ENCODE measurements at regions not wholly inside any gene's neighbourhood (a gene's known extent, or its start where the extent isn't known, plus 50 kb on each side); places are given as distances from the start of the nearest gene placed in this dataset.
"Not testable (repeated sequence)": the region's sequence is repeated elsewhere in the genome, so short reads cannot be mapped to it uniquely, and the experiment has no call there.

DNA sequence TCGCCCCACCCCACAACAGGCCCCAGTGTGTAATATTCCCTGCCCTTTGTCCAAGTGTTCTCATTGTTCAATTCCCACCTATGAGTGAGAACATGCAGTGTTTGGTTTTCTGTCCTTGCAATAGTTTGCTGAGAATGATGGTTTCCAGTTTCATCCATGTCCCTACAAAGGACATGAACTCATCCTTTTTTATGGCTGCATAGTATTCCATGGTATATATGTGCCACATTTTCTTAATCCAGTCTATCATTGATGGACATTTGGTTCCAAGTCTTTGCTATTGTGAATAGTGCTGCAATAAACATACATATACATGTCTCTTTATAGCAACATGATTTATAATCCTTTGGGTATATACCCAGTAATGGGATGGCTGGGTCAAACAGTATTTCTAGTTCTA lies 132.7 kb downstream of the SNX10 start:
- DNase-seq (ENCODE audit: low read depth in 1 of 2, low spot score in 1 of 2); in situ Hi-C loops (cut with HindIII; ENCODE audit: low pct_unique_long_range_greater_than_20kb, low sequenced_read_pairs): not testable (repeated sequence)

DNA sequence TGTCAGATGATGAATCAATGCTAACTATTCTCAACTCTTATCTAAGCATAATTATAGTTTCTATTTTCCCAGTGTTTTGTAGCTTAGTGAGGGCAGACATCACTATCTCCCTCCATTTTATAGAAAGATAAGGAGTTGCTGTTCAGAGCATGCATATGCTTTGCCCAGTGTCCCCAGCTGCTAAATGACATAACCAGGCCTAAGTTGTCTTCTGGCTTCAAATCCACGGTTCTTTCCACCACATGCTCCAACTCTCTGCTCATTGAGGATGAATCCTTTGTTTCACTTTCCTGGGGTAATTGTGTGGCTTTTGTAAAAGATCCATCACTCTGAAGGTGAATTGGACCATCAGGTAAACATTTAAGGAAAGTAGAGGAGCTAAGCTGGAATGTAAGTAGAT lies 134.0 kb downstream of the SNX10 start:
- DNase-seq (ENCODE audit: low read depth in 1 of 2, low spot score in 1 of 2): no peak
- in situ Hi-C loops (cut with HindIII; ENCODE audit: low pct_unique_long_range_greater_than_20kb, low sequenced_read_pairs): no loop called here
- no peak for TF ChIP-seq JUND (IDR thresholded peaks at IDR 0.05; ENCODE audit: low read depth)

DNA sequence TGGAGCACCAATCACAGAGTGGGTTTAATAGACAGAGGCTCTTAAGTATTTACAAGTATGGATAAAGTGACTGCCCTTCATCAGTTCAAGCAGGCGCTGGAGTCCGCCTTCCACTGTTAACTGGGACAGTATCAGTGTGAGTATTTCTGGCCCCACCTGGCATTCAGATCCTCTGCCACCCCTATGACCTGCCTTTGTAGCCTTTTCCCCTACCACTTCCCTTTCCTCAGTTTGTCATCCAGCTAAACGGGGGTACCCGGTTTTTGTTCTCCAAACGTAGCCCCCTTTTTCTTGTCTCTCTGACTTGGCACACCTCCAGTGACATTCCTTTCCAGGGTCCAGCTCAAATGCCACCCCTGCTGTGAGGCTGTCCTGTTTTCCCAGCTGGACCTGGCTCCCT lies 134.4 kb downstream of the SNX10 start:
- in situ Hi-C loops (cut with HindIII; ENCODE audit: low pct_unique_long_range_greater_than_20kb, low sequenced_read_pairs): no loop called here
- TF ChIP-seq JUND (IDR thresholded peaks at IDR 0.05; ENCODE audit: low read depth): no peak
- no peak for DNase-seq (ENCODE audit: low read depth in 1 of 2, low spot score in 1 of 2)

DNA sequence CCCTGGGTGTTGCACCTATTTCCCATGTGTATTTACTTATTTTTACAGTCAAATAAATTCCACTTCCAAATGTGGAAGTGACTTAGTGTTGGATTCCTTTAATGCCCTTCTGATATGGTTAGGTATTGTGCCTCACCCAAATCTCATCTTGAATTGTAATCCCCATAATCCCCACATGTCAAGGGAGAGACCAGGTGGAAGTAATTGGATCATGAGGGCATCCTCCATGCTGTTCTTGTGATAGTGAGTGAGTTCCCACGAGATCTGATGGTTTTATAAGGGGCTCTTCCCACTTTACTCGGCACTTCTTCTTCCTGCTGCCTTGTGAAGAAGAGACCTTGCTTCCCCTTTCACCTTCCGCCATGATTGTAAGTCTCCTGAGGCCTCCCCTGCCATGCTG lies 136.9 kb downstream of the SNX10 start:
- TF ChIP-seq JUND (IDR thresholded peaks at IDR 0.05; ENCODE audit: low read depth): no peak
- in situ Hi-C loops (cut with HindIII; ENCODE audit: low pct_unique_long_range_greater_than_20kb, low sequenced_read_pairs): no loop called here

DNA sequence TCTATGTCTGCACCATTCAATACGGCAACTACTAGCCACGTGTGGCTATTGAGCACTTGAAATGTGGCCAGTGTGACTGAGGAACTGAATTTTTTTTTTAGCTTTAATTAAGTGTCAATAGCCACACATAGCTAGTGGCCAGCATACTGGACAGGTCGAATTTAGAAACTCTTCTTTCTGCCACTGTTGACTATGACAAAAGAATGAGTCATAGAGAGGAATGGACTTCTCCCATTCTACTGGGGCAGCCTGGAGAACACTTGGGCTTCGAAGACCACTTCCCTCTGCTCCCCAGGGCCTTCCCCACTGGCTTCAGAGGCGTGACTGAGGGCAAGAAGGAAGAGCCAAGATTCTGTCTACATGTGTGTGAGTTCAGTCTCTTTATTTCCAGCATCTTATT lies 137.5 kb downstream of the SNX10 start:
- TF ChIP-seq JUND (IDR thresholded peaks at IDR 0.05; ENCODE audit: low read depth): no peak
- no peak for DNase-seq (ENCODE audit: low read depth in 1 of 2, low spot score in 1 of 2)
- in situ Hi-C loops (cut with HindIII; ENCODE audit: low pct_unique_long_range_greater_than_20kb, low sequenced_read_pairs): no loop called here

More for the DNA sequence above, 136.9 kb downstream of the SNX10 start:
- no peak for DNase-seq (ENCODE audit: low read depth in 1 of 2, low spot score in 1 of 2)

DNA sequence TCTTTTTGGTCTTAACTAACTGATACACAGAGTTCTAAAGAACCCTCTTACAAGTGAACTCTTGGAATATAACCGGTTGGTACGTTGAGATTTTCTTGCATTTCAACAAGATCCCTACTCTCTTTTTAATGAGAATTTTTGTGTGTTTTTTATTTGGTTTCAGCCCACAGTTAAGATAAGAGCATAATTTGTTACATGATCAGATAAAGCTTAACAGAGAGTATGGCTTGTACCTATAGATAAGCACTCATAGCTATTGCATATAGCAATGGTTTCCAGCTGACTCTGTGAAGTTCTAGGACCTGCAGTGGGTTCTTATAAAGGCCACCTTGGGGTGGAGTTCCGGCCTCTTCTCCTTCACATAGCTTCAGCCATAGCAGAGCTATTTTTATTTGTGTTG lies 143.3 kb downstream of the SNX10 start:
- TF ChIP-seq JUND (IDR thresholded peaks at IDR 0.05; ENCODE audit: low read depth): no peak

DNA sequence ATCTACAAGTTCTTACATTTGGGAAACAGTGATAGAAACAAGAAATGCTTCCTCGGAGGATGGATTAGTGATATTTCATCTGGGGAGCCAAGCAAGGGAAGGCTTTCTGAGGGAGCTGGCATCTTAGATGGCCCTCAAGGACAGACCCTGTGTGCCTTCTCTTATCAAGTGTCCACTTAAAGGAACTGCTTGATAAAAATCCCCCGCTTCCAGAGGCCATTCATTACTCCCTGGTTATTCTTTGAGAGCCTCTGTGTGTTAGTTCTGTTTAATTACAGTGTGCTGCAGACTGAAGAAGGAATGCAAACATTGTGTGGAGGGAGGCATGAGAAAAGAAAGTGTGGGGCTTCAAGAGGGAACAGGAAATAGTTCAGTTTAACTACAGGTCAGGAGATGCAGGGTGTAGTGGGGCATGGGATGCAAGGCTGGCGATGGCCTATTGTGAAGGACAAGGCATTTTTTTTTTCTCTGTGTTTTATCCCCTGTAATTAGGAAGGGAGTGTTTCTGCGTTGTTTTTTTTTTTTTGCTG lies 145.4 kb downstream of the SNX10 start:
- TF ChIP-seq JUND (IDR thresholded peaks at IDR 0.05; ENCODE audit: low read depth): no peak
- no peak for DNase-seq (ENCODE audit: low read depth in 1 of 2, low spot score in 1 of 2)
- in situ Hi-C loops (cut with HindIII; ENCODE audit: low pct_unique_long_range_greater_than_20kb, low sequenced_read_pairs): no loop called here

More for the DNA sequence above, 143.3 kb downstream of the SNX10 start:
- in situ Hi-C loops (cut with HindIII; ENCODE audit: low pct_unique_long_range_greater_than_20kb, low sequenced_read_pairs): no loop called here
- DNase-seq (ENCODE audit: low read depth in 1 of 2, low spot score in 1 of 2): no peak

DNA sequence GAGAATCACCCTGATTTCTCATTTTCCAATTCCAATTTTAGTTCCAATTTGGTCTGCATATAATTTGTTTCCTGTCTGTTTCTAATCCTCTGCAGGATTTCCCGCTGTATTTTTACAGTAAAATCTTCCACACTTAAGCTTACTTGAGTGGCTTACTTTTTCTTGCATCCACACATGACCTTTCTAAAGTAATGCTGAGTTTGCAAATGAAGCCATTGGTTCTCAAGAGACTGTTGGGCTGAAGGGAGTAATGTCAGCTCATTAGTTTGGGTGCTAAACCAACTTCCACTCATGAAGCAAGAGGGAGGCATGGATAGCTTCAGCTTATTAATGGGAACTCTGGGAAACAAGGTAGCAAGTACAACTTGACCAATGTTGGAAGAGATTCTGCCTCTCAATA lies 146.4 kb downstream of the SNX10 start:
- no peak for TF ChIP-seq JUND (IDR thresholded peaks at IDR 0.05; ENCODE audit: low read depth)
- in situ Hi-C loops (cut with HindIII; ENCODE audit: low pct_unique_long_range_greater_than_20kb, low sequenced_read_pairs): no loop called here
- DNase-seq (ENCODE audit: low read depth in 1 of 2, low spot score in 1 of 2): no peak

DNA sequence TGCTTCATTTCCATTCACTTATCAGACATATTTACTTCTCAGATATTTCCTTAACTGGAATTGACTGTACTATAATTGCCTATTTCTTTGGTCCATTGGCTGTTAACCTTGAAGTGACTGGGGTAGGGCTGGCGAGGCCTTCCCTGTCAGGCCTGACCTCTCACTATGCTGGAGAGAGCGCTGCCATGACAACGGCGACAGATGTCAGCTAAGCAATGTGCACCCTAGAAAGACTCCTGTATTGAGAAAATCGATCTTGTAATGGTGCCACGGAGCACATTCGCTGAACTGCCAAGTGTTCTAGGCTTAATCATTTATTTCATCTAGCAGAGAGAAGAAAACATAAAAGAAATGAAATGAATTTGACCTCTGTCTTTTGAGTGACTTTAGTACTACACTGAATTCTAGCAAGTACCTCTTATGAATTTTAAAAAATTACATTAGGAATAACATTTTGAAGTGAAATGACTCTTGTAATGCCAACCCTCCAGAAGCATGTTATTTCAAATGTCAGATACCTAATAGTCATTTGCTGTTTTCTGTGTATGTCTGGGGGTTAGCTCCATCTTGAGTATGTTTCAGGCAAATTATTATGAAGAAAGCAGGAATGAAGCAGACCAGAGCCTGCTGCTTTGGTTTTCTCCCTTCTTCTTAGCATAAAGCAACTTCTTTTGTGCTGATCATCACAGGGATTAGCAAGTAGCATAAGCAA lies 148.0 kb downstream of the SNX10 start:
- DNase-seq (ENCODE audit: low read depth in 1 of 2, low spot score in 1 of 2): no peak
- in situ Hi-C loops (cut with HindIII; ENCODE audit: low pct_unique_long_range_greater_than_20kb, low sequenced_read_pairs): no loop called here
- no peak for TF ChIP-seq JUND (IDR thresholded peaks at IDR 0.05; ENCODE audit: low read depth)

DNA sequence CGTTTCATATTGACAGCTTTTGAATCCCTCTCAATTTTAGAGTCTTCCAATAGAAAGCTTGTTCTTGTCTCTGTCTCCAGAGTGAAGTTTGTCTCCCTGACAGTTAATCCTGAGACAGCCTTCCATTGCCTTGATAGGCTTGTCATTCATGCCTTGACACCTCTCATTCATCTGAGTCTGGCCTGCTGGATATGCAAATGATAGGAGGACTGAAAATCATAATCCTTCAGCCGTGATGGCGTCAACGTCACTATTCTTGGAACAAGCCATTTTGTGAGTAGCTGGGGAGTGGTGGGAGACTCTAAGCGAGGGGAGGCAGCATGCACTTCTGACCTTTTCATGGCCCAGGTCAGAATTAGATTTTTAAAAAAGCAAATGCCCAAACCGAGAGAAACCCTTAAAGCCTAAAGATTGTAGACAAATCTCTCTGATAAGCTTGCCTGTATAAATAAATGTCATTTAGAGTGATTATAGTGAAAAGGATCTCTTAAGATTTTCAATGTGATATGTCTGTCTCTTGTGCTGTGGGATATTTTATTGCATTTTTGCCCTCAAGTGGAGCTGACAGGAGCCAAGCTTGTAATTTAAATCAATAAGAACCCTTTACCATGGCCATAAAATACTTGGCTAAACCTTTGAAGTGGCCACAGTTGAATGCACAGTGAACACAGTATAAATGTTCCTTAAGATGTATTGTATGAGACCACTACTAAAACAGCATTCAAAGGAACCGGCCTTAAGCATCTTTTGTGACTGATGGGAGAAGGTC lies 148.8 kb downstream of the SNX10 start:
- TF ChIP-seq JUND (IDR thresholded peaks at IDR 0.05; ENCODE audit: low read depth): no peak
- in situ Hi-C loops (cut with HindIII; ENCODE audit: low pct_unique_long_range_greater_than_20kb, low sequenced_read_pairs): no loop called here
- no peak for DNase-seq (ENCODE audit: low read depth in 1 of 2, low spot score in 1 of 2)

DNA sequence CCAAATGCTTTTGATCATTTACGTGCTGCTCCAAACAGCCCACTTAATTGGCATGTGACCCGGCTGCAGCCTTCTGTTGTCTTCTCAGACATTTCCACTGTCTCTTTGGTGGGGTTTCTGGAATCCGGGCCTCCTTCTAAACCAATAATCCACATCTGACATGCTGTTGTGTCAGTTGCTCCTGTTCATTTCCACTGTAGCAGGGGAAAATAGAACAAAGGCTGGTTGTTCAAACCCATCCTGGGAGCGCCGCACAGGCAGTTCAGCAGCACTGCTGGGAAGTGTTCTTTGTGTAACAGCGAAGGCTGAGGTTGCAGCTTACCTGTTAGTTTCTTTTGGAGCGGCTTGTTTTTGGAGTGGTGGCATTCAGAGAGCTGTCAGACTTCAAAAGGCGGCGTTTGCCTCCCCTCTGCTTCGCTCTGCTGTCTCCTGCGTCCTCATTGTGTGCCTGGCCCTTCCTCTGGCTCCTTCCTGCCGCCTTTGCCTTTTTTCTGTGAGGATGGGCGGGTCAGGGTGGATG lies 149.4 kb downstream of the SNX10 start:
- in situ Hi-C loops (cut with HindIII; ENCODE audit: low pct_unique_long_range_greater_than_20kb, low sequenced_read_pairs): no loop called here
- no peak for DNase-seq (ENCODE audit: low read depth in 1 of 2, low spot score in 1 of 2)
- TF ChIP-seq JUND (IDR thresholded peaks at IDR 0.05; ENCODE audit: low read depth): no peak

DNA sequence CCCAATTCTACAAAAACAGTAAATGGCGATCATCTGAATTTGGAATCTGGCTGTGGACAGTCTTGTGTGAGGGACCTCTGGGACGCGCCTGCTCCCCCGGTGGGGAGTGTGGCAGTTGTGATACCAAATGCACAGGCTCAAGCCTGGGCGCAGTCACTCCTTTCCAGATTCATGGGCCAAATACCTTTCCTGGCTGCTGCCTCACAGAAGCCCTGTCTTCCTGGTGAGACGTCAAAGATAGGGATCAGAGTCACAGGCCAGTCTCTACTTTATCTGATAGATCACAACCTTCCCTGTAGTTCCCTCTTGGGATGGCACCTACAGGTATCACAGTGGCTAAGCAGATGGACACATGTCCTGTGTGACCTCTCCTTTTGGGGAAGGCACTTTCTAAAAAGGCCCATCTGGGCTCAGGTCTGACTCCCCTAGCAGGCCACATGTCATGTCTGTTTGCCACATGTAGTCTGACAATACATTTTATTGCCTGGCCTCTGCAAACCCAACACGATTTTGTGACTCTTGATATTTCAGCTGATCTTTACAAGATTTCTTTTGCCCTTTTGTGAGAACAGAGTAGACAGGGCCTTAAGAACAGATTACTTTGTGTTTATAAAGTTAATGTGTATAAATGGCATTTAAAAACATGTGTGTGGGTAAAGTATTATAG lies 150.1 kb downstream of the SNX10 start:
- TF ChIP-seq JUND (IDR thresholded peaks at IDR 0.05; ENCODE audit: low read depth): no peak
- in situ Hi-C loops (cut with HindIII; ENCODE audit: low pct_unique_long_range_greater_than_20kb, low sequenced_read_pairs): no loop called here
- no peak for DNase-seq (ENCODE audit: low read depth in 1 of 2, low spot score in 1 of 2)

DNA sequence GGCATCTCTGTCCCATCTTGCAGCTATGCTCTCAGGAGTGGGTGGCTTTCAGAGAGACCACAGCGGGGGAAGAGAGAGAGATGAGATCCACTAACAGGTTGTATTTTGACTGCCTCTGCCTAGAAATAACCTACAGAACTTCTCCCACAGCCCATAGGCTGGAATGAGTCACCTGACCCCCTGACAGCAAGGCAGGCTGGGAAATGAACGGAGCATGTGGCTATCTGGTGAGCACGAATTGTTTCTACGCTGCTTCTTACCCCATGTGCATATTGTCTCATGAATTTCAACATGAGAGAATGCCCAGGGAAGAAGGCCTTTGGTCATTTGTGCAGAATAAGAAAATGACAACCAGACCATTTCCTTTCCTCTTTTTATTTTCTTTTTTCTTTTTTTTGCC lies 151.3 kb downstream of the SNX10 start:
- no peak for TF ChIP-seq JUND (IDR thresholded peaks at IDR 0.05; ENCODE audit: low read depth)
- in situ Hi-C loops (cut with HindIII; ENCODE audit: low pct_unique_long_range_greater_than_20kb, low sequenced_read_pairs): no loop called here
- DNase-seq (ENCODE audit: low read depth in 1 of 2, low spot score in 1 of 2): no peak
